ENCODE measurements at regions not wholly inside any gene's neighbourhood (a gene's known extent, or its start where the extent isn't known, plus 50 kb on each side); places are given as distances from the start of the nearest gene placed in this dataset.

DNA sequence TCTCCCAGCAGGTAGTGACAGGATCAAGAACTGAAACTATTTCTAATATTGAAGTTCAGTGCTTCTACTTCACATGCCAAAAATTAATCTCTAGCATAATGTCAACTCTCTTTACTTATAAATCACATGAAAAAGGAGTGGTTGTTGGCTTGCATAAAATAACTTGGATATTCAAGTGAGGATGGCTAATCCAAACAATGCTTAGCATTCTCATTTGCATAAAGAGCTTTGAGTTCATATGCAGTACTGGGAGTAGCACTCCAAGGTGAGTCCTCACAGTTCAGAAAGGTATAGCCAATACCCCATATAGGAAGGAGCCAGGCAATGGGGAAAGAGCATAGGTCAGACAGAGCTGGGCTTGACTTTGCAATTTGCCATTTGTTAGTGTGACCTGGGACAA, 149.3 kb downstream of the PCTP start:
- TF ChIP-seq, protein P1, sequence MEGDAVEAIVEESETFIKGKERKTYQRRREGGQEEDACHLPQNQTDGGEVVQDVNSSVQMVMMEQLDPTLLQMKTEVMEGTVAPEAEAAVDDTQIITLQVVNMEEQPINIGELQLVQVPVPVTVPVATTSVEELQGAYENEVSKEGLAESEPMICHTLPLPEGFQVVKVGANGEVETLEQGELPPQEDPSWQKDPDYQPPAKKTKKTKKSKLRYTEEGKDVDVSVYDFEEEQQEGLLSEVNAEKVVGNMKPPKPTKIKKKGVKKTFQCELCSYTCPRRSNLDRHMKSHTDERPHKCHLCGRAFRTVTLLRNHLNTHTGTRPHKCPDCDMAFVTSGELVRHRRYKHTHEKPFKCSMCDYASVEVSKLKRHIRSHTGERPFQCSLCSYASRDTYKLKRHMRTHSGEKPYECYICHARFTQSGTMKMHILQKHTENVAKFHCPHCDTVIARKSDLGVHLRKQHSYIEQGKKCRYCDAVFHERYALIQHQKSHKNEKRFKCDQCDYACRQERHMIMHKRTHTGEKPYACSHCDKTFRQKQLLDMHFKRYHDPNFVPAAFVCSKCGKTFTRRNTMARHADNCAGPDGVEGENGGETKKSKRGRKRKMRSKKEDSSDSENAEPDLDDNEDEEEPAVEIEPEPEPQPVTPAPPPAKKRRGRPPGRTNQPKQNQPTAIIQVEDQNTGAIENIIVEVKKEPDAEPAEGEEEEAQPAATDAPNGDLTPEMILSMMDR (IDR thresholded peaks at IDR 0.05) = no peak
- TF ChIP-seq POLR2AphosphoS5 (IDR thresholded peaks at IDR 0.05) = no peak
